Tibial nerve (tissue), 3 donors: ENCODE measurements at regions not wholly inside any gene's neighbourhood (a gene's known extent, or its start where the extent isn't known, plus 50 kb on each side); places are given as distances from the start of the nearest gene placed in this dataset.

Experiments
- CTCF ChIP-seq, 5 experiments: fragments of 200-600 bp in 3 of 5; fragments of 450-650 bp in 2 of 5; sonication (generic) in 3 of 5; IDR thresholded peaks; one replicate each; pipeline ENCODE4 v1.5.1; 2016 to 2019; ENCODE audit warnings: antibody characterized with exemption in 5 of 5, mild to moderate bottlenecking in 3 of 5, moderate library complexity in 2 of 5
- POLR2A ChIP-seq, 2 donors: fragments of 450-650 bp; IDR thresholded peaks; one replicate each; pipeline ENCODE4 v1.6.1; 2017; ENCODE audit warnings: antibody characterized with exemption in 2 of 2, mild to moderate bottlenecking in 2 of 2, moderate library complexity in 2 of 2

- no peak for TF ChIP-seq POLR2A (IDR thresholded peaks at IDR 0.05)
- no peak for TF ChIP-seq CTCF (IDR thresholded peaks at IDR 0.05)
These were observed 837.9 kb upstream of the LCORL start for GRCh38 chr4:18859468-18859867.
